GOT3 (cell line): ENCODE measurements at regions not wholly inside any gene's neighbourhood (a gene's known extent, or its start where the extent isn't known, plus 50 kb on each side); places are given as distances from the start of the nearest gene placed in this dataset.

Source experiments
- DNase-seq: peaks from one replicate; lab custom pipeline; 2025; ENCODE audit warnings: mixed read lengths; lab: John Stamatoyannopoulos, UW

DNA sequence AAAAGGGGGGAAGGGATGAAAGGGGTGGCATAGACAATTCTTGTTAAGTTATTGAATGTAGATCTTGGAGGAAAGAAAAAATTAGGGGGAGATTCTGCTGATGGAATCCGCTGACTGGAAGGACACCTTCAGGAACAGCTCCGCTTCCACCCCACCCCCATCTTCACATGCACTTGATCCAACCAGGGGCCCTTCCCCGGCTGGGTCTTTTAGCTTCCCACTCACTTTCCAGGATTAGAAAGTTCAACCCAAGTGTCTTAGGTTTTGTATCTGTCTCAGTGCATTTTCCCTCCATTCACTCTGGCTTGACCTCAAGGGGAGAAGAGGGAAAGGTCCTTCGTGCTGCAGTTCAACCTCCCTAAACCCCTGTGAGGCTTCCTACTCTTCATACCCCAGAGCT lies 141.4 kb downstream of the IRS2 start:
- DNase-seq: no peak

DNA sequence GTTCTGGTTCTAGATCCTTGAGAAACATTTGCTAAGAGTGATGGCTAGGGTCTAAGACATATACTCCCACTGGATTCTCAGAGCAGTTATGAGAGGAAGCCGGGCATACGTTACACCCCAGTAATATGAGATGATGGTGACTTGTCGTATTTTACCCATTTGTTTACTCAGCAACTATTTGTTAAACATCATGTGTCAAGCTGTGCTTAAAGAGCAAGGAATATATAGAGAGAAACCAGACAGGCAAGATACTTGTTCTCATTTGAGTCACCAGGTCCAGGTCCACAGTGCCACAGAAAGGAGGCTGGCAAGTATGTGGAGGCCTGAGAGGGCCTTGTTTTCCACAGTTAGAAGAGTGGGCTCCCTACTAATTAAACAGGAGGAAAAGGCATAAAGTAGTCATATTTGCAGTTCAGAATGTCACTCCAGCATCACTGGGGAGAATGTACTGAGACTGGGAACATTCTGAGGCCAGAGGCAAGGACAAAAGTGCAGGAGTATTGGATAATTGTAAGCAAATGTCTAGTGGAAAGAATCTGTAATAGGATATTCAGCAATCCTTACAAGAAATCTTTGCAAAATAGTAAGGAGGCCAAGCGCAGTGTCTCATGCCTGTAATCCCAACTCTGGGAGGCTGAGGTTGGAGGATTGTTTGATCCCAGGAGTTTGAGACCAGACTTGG lies 142.2 kb downstream of the IRS2 start:
- no peak for DNase-seq

DNA sequence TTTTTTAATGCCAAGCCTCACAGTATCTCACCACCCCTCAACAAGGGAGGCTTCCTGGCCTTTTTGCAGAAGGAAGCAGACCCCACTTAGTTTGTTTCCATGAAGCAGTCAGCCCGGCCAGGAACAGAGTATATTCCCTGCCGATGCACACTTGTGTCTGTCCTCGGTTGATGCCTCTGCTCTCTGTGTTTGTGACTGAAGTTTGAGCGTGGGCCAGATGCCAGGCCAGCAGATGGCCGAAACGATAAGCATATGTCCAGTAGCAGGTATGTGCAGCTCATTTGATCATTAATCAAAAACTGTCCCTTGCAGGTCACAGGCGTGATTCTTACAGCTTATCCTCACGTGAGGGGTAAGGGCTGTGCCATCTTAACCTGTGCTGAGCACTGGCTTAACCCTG lies 144.0 kb downstream of the IRS2 start:
- DNase-seq: no peak

DNA sequence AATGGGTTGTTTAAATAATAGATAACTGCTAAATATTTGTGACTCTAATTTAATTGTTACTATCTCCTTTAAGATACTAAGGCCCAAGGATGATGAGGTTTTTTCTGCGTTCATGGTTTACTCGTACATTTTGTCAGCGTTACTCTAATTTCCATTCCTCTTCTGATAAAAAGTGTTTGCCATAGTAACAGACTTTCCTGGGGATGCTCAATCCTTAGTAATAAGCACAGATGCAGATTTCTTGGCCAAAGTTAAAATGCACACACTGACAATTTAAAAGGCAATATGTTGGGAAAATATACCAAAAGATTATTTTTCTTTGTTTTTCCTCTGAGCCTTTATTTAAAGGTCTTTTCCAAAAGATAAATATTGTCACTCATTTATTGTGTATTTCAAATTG lies 149.6 kb downstream of the IRS2 start:
- DNase-seq: no peak

DNA sequence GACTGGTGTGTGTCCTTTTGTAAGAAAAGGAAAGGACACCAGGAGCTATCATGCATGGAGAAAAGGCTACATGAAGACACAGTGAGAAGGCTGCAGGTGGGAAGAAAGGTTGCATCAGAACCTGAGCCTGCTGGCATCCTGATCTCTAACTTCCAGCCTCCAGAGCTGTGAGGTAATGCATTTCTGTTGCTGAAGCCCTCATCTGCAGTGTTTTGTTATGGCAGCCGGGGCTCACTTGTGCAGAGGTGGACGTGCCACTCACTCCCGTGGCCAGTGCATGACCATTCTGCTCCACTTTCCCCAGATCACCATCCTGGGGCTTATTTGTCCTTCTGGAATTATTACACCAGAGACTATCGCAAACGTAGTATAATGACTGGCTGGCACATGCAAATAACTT lies 155.3 kb downstream of the IRS2 start:
- no peak for DNase-seq

DNA sequence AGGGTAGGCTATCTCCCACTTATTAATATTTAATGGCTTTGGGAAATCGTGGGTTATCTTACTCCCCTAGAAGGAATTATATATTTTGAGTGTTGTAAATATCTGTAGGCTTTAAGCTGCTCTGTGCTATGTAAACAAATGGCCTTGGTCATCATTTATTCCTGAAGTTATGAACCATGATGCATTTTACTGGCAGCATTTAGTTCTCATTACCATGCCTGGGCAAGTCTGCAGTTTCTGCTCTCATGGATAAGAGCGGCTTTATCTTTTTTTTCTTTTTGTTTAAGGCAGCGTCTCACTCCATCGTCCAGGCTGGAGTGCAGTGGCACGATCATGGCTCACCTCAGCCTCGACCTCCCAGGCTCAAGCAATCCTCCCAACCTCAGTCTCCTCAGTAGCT lies 156.1 kb downstream of the IRS2 start:
- no peak for DNase-seq

DNA sequence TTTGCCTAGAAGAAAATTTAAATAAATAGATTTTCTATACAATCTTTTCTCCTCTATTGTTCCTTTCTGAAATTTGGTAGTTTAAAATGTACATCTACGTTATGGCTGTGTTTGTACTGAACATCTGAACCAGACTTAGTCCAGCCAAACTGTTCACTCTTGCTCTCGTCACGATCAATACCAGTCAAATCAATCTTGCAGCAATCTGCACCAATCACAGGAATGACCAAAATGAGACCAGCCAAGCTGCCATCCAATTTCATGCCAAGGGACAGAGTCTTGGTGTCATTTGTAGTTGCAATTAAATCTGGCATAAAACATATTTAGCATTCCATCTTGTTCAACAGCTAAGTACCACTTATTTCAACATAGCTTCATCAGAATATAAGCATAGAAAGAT lies 156.6 kb downstream of the IRS2 start:
- no peak for DNase-seq

DNA sequence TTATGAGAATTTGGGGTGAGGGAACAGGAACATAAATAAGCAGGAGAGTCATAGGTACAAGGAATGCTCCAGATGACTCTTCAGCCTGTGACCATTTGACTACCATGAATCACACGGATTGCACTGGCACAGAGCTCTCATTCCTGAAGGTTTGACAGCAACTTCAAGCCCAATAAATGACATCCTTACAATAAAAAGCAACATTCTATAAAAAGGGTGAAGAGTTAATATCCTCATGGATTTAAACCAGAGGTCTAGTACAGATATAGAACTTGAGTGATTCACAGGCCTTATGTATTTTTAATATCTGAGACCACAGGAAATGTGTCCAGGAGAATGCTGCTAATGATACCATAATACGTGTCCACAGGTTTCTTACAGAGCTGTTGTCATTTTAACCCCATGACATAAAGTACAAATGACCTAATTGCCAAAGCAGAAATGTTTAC lies 158.1 kb downstream of the IRS2 start:
- DNase-seq: no peak

DNA sequence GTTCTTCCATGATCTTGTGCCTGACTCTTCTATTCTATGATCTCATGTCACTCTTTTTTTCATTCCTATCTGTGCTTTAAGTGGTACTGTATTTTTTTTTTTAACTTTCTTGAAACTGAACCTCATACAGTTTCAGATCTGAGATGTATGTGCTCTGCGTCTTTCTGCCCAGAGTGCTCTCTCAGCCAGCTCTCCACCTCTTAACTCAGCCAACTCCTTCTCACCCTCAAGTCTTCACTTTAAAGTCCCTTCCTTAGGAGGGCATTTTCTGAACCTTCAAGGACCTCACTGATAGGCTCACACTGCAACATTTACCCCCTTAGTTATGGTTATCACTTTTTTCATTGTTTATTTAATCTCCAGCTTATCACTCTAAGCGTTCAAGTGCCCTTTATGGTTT lies 158.7 kb downstream of the IRS2 start:
- DNase-seq: no peak

DNA sequence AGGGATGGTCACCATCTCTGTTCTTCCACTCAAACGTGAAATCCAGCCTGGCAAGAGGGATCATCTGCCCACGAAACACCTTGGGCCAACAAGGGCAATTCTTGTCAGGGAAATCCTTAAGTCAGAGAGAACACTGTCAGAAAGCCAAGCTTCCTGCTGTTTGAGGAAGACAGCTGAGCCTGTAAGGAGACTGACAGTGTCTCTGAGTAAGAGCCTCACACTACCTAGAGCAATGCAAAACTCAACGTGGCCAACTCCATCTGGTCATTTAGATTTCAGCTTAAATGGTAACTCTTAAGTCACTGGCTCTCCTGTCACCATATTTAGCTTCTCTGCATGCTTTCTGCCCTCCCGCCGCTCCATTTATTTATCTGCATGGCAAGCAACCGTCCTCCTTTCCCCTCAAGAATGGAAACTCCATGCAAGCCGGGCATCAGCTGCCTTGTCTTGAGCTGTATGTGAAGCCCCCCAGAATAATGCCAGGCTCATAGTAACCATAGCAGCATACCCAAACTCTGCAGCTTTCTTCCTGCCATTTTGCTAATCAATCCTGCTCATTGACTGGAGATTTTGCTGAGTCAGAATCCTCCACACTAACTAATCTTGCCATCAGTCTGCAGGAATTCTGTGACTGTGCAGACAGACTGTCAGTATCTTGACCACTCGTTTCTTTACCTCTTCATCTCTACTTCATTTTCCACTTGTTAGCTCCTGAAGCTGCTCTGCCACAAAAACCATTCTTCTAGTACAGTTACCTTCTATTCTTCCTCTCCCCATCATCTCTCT lies 159.8 kb downstream of the IRS2 start:
- no peak for DNase-seq

DNA sequence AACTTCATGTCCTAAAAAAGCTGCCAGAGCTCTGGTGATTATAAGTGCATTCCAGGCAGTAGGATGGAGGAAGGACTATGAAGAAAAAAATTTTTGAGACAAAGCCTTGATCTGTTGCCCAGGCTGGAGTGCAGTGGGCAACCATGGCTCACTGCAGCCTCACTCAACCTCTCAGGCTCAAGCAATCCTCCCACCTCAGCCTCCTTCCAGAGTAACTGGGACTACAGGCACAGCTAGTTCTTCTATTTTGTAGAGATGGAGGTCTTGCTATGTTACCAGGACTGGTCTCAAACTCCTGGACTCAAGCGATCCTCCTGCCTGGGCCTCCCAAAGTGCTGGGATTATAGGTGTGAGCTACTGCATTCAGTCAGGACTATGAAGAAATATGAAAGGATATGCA lies 161.2 kb downstream of the IRS2 start:
- DNase-seq: no peak

DNA sequence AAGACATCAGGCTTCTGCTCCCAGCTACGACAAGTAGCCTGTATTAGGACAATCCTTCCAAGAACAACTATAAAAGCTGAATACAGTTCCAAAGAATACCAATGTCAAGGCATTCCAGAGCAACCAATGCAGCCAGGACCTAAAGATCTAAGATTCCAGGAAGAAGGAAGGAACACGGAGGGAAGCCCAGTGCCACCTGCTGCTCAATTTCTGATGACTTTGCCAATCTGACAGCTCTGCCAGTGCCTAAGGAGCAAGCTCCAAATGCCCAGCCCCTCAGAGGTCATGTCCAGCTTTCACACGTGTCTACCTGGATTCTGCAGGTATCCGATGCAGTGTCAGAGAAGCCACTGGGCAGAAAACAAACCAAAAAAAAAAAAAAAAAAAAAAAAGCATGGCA lies 164.4 kb downstream of the IRS2 start:
- no peak for DNase-seq

DNA sequence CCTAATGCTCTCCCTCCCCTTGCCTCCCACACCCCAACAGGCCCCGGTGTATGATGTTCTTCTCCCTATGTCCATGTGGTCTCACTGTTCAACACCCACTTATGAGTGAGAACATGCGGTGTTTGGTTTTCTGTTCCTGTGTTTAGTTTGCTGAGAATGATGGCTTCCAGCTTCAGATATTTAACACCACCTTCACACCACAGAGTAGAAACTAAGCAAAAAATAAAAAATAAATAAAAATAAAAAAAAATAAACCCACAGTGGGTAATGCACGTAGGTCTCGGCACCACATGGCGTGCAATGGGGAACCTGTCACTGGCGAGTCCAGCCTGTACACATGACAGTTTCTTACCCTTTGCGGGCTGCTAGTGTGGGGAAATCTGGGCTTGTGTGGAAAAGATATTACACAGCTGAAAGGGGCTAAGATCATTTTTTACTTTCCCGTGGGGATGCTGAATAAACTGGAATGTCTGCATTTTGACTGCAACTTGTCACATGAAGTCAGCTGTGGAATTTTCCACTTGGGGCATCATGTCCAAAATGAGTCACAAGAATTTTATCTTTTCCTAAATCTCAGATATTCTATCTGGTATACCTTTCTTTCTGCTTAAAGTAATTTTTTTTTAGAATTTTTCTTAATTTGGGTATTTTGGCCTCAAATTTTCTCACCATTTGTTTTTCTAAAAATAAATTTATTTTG lies 170.5 kb downstream of the IRS2 start:
- DNase-seq: no peak

DNA sequence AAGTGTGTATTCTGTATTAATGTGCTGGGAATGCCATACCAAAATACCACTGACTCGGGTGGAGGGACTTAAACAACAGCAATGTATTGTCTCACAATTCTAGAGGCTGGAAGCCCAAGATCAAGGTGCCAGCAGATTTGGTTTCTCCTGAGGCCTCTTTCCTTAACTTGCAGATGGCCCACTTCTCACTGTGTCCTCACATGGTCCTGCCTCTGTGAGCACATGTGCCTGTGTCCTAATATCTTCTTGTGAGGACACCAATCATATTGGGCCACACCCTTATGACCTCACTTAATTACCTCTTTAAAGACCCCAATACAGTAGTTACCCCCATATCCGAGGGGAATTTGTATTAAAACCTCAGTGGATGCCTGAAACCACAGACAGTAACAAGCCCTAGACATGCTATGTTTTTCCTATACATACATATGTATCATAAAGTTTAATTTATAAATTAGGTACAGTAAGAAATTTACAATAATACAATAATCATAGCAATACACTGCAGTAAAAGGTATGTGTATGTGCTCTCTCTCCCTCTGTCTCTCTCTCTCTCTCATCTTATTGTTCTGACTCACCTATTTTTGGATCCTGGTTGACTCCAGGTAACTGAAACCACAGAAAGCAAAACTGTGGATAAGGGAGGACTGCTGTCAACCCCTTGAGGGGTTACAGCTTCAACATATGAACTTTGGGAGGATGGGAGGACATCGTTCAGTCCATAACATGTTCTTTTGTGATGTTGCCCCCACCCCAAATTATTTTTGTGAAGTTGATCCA lies 174.3 kb downstream of the IRS2 start:
- no peak for DNase-seq

DNA sequence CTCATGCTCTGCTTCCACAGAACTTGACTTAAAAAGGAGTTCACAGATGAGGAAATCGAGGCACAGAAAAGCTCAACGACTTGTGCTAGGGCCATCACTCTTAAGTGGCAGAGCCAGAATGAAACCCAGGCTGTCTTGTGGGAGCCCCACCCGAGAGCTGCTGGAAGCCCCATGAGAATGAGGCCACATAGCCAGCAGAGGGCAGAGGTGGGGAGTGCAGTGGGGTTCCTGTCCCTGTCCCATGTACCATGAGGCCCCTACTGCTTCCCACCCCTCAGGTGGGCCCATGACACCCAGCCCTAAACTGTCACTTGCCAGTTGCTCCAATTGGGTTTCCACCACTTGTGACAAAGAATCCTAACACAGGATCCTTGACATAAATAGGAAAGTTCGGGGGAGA lies 175.9 kb downstream of the IRS2 start:
- DNase-seq: no peak

DNA sequence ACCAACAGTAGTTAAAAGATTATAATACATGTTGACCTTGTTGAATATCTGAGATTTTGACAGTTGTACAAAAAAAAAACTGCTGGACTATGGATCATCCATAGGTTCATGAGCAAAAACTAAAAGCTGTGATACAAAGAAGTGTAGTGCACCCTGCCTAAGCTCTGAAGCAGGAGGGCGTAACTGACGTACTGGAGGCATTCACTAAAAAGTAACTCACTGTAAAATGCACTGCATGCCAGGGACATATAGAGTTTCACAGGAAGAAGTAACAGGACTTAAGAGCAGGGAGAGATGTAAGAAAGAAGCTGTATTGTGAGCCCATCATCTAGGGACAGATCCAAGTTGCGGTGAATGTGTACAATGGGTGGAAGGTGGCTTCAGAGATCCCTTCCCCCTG lies 177.9 kb downstream of the IRS2 start:
- no peak for DNase-seq

DNA sequence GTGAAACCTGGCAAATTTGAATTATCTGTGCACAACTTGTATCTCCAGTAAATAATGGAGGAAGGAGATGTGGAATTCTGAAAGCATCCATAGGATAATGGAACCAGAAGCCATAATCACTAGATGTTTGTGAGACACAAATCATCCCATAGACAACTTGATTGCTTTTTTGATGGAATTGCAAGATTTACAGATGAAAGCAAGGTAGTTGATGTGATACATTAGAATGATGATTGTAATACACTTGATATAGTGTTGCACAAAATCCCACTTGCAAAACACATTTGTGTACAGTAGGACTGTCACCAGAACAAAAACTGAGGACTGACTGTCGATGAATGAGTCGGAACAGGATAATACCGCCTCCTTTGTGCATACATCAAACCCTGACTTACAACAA lies 178.3 kb downstream of the IRS2 start:
- DNase-seq: no peak

DNA sequence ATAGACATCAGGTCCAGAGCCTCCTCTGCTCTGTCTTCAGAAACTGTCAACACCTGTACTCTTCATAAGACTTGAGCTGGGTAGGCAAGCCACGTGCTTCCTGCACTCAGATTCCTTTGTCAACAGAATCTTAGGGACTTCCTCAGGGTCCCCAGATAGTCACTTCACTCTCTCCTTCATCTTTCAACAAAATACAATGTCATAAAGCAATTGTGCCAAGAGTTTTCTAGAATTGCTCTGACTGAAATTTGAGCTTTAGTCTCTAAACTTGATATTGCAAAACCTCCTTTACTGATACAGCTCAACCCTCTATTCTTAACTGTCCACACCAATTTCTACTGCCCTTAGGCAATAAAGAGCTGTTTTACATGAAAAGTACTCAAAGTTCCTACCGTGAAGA lies 179.9 kb downstream of the IRS2 start:
- DNase-seq: no peak

DNA sequence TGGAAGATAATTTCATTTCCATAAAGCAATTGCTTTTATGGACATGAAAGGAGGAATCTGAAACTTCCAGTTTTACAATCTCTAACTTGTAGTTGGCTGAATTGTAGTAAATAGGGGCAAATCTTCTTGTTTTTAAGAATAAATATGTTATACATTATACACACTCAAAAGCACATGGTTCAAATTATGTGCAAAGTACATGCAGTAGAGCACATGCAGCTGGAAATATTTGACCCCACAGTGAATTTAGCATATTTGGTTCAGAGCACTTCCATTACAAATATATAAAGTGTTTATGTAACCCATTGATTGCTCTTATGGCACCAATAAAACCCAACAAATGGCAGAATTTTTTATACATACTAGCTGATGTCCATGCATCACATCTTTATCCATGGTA lies 180.5 kb downstream of the IRS2 start:
- no peak for DNase-seq

DNA sequence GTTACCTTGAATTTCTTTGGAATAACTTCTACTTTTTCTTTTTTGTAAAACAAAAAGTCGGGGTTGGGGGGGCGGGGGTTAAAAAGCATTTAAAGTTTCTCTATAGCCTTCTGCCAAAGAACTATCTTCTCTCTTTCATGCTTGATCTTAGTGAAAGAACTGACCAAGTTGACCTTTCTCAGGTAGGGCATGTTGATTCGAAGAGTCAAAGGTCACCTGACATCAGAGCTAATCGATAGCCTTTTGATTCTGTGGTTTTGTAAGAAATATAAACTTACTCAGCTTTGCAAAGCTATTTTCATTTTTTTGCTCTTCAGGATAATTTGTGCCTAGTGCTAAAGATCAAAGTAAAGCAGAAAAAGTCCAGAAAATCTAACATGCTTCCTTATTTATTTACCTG lies 181.5 kb downstream of the IRS2 start:
- DNase-seq: no peak

DNA sequence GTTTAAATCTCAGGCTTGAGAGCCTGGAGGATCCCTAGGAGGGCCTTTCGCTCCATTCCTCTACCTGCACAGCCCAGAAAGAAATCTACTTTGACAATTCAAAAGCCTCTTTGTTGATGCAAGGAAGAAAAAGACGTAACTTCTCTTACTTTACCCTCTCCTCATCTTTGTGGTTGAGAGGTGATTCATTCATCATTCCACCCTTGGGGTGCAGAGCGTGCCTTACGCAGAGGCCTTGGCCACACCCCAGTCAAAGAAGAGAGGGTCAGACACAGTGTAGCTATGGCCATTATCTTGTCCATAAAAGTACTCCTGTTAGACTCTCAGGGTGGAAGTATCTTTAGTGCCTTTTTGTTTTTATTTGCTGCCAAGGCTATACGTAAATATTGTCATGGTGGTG lies 184.0 kb downstream of the IRS2 start:
- DNase-seq: no peak

DNA sequence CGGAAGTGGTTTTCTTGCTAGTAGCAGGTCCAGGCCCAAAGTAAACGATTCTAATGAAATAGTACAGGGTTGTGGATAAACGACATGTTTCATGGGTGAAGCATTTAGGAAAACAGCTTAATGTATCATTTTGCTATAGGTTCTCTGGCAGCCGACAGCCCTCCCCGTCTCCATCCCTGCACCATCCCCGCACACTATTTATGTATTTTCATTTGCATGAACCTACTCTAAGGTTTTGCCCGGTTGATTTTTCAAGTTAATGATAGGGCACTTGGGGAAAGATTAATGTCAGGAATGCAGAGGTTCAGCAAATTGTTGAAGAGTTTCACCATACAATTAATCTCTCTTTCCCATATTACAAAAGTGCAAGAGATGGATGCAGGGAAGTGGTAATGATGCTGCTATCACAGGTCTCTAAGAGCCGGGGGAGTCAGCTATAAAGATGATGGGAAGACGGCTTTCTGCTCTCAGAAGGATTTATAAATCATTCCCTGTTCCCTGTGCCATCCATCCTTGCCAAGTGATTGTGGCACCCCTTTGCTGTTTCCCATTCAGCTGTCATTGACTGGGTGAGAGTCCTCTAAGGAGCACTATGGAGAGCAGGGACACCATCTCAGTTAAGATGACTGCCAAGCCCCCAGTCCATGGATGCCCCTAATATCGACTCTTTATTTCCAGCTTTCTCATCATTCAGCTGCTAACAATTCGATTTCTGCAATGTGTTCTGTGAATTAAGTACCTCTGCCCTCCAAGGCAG lies 186.3 kb downstream of the IRS2 start:
- DNase-seq: no peak
